ENCODE measurements at regions not wholly inside any gene's neighbourhood (a gene's known extent, or its start where the extent isn't known, plus 50 kb on each side); places are given as distances from the start of the nearest gene placed in this dataset.
"Not testable (repeated sequence)": the region's sequence is repeated elsewhere in the genome, so short reads cannot be mapped to it uniquely, and the experiment has no call there.

DNA sequence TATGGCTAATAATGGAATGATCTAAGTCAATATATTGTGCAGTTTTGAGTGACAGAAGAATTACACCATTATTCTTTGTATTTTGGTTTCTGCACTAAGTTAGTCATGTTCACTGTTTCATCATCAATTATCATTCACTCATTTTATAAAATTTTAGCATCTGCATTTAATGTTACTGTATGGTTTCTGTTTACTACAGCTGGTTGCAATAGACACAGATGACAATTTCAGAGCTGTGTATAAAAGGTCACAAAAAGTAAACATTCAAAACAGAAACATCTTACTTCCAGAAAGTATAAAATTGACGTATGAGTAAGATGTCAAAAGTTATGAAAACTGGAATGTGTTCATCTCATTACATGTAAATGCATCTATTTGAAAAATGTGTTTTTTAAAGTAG, 111.1 kb upstream of the GBE1 start:
- Histone ChIP-seq H3K4me1 (ENCODE audit: control insufficient read depth, insufficient read depth, low read length) (peaks cover 27% of the 10 kb centered on the region), H3K9me3 (ENCODE audit: control insufficient read depth, low read length) (no peaks in the 10 kb centered on the region), H3K27me3 (replicated peaks; ENCODE audit: control insufficient read depth, insufficient read depth, low read length) (no peaks in the 10 kb centered on the region), H3K4me3 (ENCODE audit: low read length) (no peak overlapping the region), H3K9ac (ENCODE audit: low read length) (no peak overlapping the region), H3K36me3 (ENCODE audit: control insufficient read depth, insufficient read depth, low read length, severe bottlenecking) (no peaks in the 10 kb centered on the region)
- peak; percentile 66 for DNase-seq (ENCODE audit: low read depth)

DNA sequence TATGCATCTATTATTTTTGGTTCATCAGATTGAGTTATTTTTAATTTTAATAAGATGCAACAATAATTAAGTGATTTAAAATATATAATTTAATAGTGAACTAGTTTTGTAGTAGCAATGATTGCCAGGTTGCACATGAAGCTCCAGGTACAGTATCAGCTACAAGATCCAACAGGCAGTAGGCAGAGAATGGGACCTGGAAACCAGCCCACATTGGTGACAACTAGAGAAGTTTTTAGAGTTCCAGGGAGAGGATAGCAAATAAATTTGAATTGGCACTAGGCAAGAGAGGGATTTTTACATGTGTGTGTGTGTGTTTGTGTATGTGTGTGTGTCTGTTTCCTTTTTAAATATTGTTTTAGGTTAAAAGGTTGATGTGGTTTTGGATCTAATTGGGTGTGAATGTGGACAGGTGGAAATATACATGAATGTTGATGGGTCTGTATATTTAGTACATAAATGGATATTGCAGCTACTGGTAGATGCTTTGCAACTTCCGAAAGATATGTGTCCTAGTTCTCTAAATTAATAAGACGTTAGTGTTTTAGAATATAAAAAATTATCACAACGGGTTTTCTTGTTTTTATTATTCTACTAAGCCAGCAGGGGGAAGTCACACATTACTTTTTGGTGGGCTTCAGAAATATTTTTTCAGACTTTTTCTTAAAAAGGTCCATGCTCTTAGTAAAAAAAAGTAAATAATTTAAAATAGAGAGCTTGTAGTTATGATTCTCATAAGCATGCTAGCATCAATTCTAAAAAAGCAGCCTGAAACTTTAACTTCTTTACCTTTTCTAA, 110.1 kb upstream of the GBE1 start:
- H3K4me3 ChIP-seq (ENCODE audit: low read length), result no peak overlapping the region
- no peaks in the 10 kb centered on the region for H3K36me3 ChIP-seq (ENCODE audit: control insufficient read depth, insufficient read depth, low read length, severe bottlenecking)
- H3K27me3 ChIP-seq (replicated peaks; ENCODE audit: control insufficient read depth, insufficient read depth, low read length), result no peaks in the 10 kb centered on the region
- no peak overlapping the region for H3K9ac ChIP-seq (ENCODE audit: low read length)
- DNase-seq (ENCODE audit: low read depth), result peak; percentile 44
- H3K9me3 ChIP-seq (ENCODE audit: control insufficient read depth, low read length), result no peaks in the 10 kb centered on the region
- peaks cover 23% of the 10 kb centered on the region for H3K4me1 ChIP-seq (ENCODE audit: control insufficient read depth, insufficient read depth, low read length)

DNA sequence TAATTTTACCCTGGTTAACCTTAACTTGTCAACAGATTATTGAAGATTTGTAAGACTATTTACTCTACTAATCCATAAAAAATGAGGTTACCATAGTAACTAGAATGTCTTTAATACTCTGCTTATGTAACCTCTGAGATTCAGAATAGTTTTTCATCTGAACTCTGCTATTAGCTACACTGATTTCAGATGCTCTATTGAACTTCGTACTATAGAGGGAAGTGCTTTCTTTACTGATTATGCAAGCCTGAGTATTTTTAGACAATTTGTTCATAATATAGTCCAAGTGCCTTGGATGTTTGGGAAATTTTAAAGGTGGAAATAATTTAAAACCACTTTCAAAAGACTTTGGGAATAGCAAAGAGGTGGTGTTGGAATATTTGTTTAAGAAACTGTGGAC, 107.9 kb upstream of the GBE1 start:
- no peaks in the 10 kb centered on the region for H3K27me3 ChIP-seq (replicated peaks; ENCODE audit: control insufficient read depth, insufficient read depth, low read length)

DNA sequence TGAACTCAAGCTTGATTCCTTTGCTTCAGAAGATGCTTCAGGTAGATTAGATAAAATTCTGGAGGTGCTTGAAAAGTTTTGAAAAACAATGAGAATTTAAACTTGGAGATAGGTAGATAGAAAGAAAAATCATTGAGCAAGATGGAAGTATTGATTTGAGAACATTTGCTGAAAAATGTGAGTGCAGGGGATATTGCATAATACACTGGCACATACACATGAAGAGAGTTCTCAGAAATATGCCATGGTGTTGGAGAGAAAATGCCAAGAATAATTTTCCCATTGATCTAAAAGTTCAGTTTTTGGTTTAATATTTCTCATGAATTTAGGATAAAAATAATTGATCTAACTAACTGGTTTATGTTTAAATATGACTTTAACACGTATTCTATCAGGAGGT, 107.2 kb upstream of the GBE1 start:
- Histone ChIP-seq H3K27me3 (replicated peaks; ENCODE audit: control insufficient read depth, insufficient read depth, low read length) (no peaks in the 10 kb centered on the region), H3K9ac (ENCODE audit: low read length) (no peak overlapping the region), H3K4me3 (ENCODE audit: low read length) (no peak overlapping the region), H3K4me1 (ENCODE audit: control insufficient read depth, insufficient read depth, low read length) (peaks cover 23% of the 10 kb centered on the region), H3K36me3 (ENCODE audit: control insufficient read depth, insufficient read depth, low read length, severe bottlenecking) (no peaks in the 10 kb centered on the region), H3K9me3 (ENCODE audit: control insufficient read depth, low read length) (no peaks in the 10 kb centered on the region)
- DNase-seq (ENCODE audit: low read depth), result peak; percentile 29

More for the DNA sequence above, 107.9 kb upstream of the GBE1 start:
- no peak for DNase-seq (ENCODE audit: low read depth)
- Histone ChIP-seq H3K36me3 (ENCODE audit: control insufficient read depth, insufficient read depth, low read length, severe bottlenecking) (no peaks in the 10 kb centered on the region), H3K4me1 (ENCODE audit: control insufficient read depth, insufficient read depth, low read length) (peaks cover 23% of the 10 kb centered on the region), H3K4me3 (ENCODE audit: low read length) (no peak overlapping the region), H3K9me3 (ENCODE audit: control insufficient read depth, low read length) (no peaks in the 10 kb centered on the region), H3K9ac (ENCODE audit: low read length) (no peak overlapping the region)

DNA sequence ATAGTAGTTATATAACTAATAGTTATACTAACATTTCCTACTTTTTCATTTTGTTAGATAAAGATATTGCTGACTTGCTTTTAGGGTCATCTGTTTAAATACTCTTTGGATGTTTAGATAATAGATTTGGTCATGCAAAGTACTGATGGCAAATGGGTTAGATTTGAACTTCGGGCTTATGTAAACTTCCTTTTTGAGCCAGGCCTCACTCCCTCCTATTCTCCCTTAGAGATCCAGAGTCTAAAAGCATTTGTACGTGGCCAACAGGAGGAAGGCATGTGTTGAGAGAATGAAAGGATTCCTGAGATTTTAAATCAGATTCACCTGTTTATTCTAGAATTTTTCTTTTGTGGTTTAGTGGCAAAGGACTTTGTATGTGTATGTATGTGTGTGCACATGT, 106.4 kb upstream of the GBE1 start:
- Histone ChIP-seq H3K4me3 (ENCODE audit: low read length) (no peak overlapping the region), H3K9me3 (ENCODE audit: control insufficient read depth, low read length) (no peaks in the 10 kb centered on the region), H3K36me3 (ENCODE audit: control insufficient read depth, insufficient read depth, low read length, severe bottlenecking) (no peaks in the 10 kb centered on the region), H3K27me3 (replicated peaks; ENCODE audit: control insufficient read depth, insufficient read depth, low read length) (no peaks in the 10 kb centered on the region), H3K9ac (ENCODE audit: low read length) (no peak overlapping the region), H3K4me1 (ENCODE audit: control insufficient read depth, insufficient read depth, low read length) (peaks cover 23% of the 10 kb centered on the region)
- DNase-seq (ENCODE audit: low read depth), result no peak

DNA sequence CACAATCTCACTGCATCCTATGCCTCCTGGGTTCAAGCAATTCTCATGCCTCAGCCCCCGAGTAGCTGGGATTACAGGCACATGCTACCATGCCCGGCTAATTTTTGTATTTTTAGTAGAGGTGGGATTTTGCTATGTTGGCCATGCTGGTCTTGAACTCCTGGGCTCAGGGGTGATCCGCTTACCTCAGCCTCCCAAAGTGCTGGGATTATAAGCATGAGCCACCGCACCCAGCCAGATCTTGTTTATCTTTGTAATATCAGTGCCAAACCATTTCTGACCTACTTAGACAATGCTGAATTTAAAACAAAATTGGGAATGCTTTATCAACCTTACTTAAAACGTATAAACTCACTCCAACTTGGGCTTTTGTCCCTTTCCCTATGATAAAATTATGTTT, 103.7 kb upstream of the GBE1 start:
- H3K9ac ChIP-seq (ENCODE audit: low read length); DNase-seq (ENCODE audit: low read depth); H3K9me3 ChIP-seq (ENCODE audit: control insufficient read depth, low read length); H3K36me3 ChIP-seq (ENCODE audit: control insufficient read depth, insufficient read depth, low read length, severe bottlenecking); H3K4me3 ChIP-seq (ENCODE audit: low read length); H3K27me3 ChIP-seq (replicated peaks; ENCODE audit: control insufficient read depth, insufficient read depth, low read length): not testable (repeated sequence)
- H3K4me1 ChIP-seq (ENCODE audit: control insufficient read depth, insufficient read depth, low read length), result peaks cover 17% of the 10 kb centered on the region

DNA sequence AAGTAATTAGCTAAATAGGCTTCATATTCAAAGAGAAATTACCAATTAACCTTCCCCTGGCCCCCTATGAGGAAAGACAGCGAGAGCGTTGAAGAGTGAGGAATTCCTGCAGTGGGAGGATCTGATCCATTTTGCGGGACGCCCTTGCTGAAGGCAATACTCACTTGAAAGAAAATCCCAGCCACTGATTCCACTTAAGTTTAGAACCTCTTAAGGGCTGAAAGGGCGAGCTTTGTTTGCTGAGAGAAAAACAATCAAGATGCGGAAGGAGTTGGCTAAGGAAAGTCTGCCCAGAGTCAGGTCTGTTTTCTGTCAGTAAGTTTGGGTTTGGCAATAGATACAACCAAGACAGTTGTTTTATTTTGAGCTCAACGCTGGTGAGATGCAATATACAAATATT, 102.8 kb upstream of the GBE1 start:
- H3K4me3 ChIP-seq (ENCODE audit: low read length), result no peak overlapping the region
- DNase-seq (ENCODE audit: low read depth), result peak; percentile 32

DNA sequence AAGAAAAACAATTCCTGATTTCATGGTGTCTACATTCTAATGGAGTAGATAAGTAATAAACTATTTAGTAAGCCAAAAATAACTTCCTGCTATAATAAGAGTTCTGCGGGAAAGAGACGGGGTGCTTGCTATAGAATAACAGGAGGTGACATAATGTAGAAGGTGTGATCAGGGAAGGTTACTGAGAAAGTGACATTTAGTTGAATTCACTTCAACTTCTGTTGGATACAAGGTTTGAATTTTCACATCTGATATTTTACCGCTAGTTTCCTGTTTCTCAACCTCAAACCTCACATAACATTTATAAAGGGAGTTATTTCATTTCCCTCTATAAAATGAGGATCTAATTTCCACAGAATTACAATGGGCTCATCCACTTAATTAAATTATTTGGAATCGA, 102.3 kb upstream of the GBE1 start:
- Histone ChIP-seq H3K9me3 (ENCODE audit: control insufficient read depth, low read length) (no peaks in the 10 kb centered on the region), H3K27me3 (replicated peaks; ENCODE audit: control insufficient read depth, insufficient read depth, low read length) (no peaks in the 10 kb centered on the region), H3K4me1 (ENCODE audit: control insufficient read depth, insufficient read depth, low read length) (peaks cover 5% of the 10 kb centered on the region), H3K9ac (ENCODE audit: low read length) (no peak overlapping the region), H3K4me3 (ENCODE audit: low read length) (no peak overlapping the region), H3K36me3 (ENCODE audit: control insufficient read depth, insufficient read depth, low read length, severe bottlenecking) (no peaks in the 10 kb centered on the region)
- no peak for DNase-seq (ENCODE audit: low read depth)

More for the DNA sequence above, 102.8 kb upstream of the GBE1 start:
- no peak overlapping the region for H3K9ac ChIP-seq (ENCODE audit: low read length)
- H3K4me1 ChIP-seq (ENCODE audit: control insufficient read depth, insufficient read depth, low read length), result peaks cover 10% of the 10 kb centered on the region
- H3K36me3 ChIP-seq (ENCODE audit: control insufficient read depth, insufficient read depth, low read length, severe bottlenecking), result no peaks in the 10 kb centered on the region
- no peaks in the 10 kb centered on the region for H3K27me3 ChIP-seq (replicated peaks; ENCODE audit: control insufficient read depth, insufficient read depth, low read length)
- no peaks in the 10 kb centered on the region for H3K9me3 ChIP-seq (ENCODE audit: control insufficient read depth, low read length)

DNA sequence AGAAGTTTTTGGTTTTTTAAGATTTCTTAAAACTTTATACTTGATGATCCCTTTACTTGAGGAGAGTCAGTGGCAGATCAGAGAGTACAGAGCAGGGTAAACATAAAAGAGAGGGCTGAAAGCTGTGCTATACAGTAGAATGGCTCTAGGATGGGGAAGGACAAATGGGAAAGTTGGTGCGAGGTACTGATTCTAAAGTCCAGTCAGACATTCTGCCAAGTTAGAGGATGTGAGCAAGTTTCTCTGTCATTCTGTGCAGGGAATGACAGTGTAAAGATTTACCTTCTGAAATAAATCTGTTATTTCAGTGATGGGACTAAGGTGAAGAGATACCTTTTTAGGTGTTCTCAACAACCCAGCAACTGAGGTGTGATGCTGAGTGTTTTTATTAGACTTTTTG, 100.1 kb upstream of the GBE1 start:
- H3K27me3 ChIP-seq (replicated peaks; ENCODE audit: control insufficient read depth, insufficient read depth, low read length), result no peaks in the 10 kb centered on the region
- no peak overlapping the region for H3K9ac ChIP-seq (ENCODE audit: low read length)
- no peak overlapping the region for H3K4me3 ChIP-seq (ENCODE audit: low read length)
- no peaks in the 10 kb centered on the region for H3K4me1 ChIP-seq (ENCODE audit: control insufficient read depth, insufficient read depth, low read length)
- no peaks in the 10 kb centered on the region for H3K9me3 ChIP-seq (ENCODE audit: control insufficient read depth, low read length)
- no peaks in the 10 kb centered on the region for H3K36me3 ChIP-seq (ENCODE audit: control insufficient read depth, insufficient read depth, low read length, severe bottlenecking)
- DNase-seq (ENCODE audit: low read depth), result no peak

DNA sequence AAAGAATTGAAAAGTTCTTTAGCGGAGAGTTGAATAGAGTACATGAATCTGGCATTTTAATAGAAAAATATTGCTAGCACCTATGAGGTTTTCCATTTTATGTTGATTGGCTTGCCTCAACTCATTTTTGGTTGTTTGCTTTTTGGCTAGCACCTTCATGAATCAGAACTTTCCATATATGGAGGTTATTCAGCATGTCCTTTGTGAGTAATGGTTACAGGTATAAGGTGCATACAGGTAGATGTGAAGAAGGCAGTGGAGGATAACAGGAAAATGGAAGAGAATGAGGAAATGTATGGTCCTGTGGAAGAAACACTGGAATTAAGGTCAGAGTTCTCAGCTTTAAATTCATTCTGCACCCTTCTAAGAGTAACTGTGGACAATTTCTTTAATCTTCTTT, 98.1 kb upstream of the GBE1 start:
- no peaks in the 10 kb centered on the region for H3K36me3 ChIP-seq (ENCODE audit: control insufficient read depth, insufficient read depth, low read length, severe bottlenecking)
- H3K4me1 ChIP-seq (ENCODE audit: control insufficient read depth, insufficient read depth, low read length), result no peaks in the 10 kb centered on the region
- H3K9ac ChIP-seq (ENCODE audit: low read length), result no peak overlapping the region
- no peaks in the 10 kb centered on the region for H3K9me3 ChIP-seq (ENCODE audit: control insufficient read depth, low read length)
- no peak for DNase-seq (ENCODE audit: low read depth)
- no peaks in the 10 kb centered on the region for H3K27me3 ChIP-seq (replicated peaks; ENCODE audit: control insufficient read depth, insufficient read depth, low read length)
- H3K4me3 ChIP-seq (ENCODE audit: low read length), result no peak overlapping the region

DNA sequence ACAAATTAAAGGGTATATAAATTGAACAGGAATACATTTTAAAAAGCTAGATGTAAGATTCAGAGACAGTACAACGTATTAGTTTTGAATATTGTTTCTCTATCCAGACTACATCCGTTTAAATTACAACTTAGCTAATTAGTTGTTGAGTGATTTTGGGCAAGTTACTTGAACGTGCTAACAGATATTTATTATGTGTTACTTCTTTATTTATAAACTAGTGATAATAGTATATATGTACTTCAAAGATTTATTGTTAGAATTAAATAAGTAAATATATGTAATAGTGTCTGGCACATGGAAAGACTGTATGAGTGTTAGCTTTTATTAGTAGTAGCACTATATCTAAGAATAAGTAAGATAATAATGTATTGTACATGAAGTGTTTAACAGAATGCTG, 92.0 kb upstream of the GBE1 start:
- no peaks in the 10 kb centered on the region for H3K9me3 ChIP-seq (ENCODE audit: control insufficient read depth, low read length)
- no peaks in the 10 kb centered on the region for H3K27me3 ChIP-seq (replicated peaks; ENCODE audit: control insufficient read depth, insufficient read depth, low read length)
- DNase-seq (ENCODE audit: low read depth), result no peak
- H3K36me3 ChIP-seq (ENCODE audit: control insufficient read depth, insufficient read depth, low read length, severe bottlenecking), result no peaks in the 10 kb centered on the region
- no peak overlapping the region for H3K4me3 ChIP-seq (ENCODE audit: low read length)
- no peak overlapping the region for H3K9ac ChIP-seq (ENCODE audit: low read length)
- H3K4me1 ChIP-seq (ENCODE audit: control insufficient read depth, insufficient read depth, low read length), result no peaks in the 10 kb centered on the region

DNA sequence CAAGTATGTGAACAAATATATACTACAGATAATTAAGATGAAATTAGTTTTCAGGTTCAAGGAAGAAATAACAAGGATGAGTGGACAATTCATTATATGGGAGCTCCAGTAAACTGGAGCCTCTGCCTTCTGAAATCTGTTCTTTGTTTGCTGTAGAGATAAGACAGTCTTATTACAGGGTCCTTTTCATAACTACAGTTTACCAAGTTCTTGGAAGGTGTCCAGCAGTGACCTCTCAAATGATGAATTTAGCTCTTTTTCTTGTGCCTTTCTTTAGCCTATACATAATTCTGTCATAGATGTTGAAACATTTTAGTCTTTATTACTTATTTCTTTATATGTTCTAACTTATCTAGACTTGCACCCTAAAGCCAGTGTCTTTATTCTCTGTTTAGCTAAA, 89.7 kb upstream of the GBE1 start:
- H3K36me3 ChIP-seq (ENCODE audit: control insufficient read depth, insufficient read depth, low read length, severe bottlenecking), result no peaks in the 10 kb centered on the region
- no peaks in the 10 kb centered on the region for H3K4me1 ChIP-seq (ENCODE audit: control insufficient read depth, insufficient read depth, low read length)
- no peak for DNase-seq (ENCODE audit: low read depth)
- no peak overlapping the region for H3K4me3 ChIP-seq (ENCODE audit: low read length)
- H3K9ac ChIP-seq (ENCODE audit: low read length), result no peak overlapping the region
- no peaks in the 10 kb centered on the region for H3K27me3 ChIP-seq (replicated peaks; ENCODE audit: control insufficient read depth, insufficient read depth, low read length)
- H3K9me3 ChIP-seq (ENCODE audit: control insufficient read depth, low read length), result no peaks in the 10 kb centered on the region
